ENCODE measurements at regions not wholly inside any gene's neighbourhood (a gene's known extent, or its start where the extent isn't known, plus 50 kb on each side); places are given as distances from the start of the nearest gene placed in this dataset.

- TF ChIP-seq, protein P1, sequence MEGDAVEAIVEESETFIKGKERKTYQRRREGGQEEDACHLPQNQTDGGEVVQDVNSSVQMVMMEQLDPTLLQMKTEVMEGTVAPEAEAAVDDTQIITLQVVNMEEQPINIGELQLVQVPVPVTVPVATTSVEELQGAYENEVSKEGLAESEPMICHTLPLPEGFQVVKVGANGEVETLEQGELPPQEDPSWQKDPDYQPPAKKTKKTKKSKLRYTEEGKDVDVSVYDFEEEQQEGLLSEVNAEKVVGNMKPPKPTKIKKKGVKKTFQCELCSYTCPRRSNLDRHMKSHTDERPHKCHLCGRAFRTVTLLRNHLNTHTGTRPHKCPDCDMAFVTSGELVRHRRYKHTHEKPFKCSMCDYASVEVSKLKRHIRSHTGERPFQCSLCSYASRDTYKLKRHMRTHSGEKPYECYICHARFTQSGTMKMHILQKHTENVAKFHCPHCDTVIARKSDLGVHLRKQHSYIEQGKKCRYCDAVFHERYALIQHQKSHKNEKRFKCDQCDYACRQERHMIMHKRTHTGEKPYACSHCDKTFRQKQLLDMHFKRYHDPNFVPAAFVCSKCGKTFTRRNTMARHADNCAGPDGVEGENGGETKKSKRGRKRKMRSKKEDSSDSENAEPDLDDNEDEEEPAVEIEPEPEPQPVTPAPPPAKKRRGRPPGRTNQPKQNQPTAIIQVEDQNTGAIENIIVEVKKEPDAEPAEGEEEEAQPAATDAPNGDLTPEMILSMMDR (IDR thresholded peaks at IDR 0.05 in 4 of 5, conservative IDR thresholded peaks at IDR 0.05 in 1 of 5), result no peak
- TF ChIP-seq POLR2A (IDR thresholded peaks at IDR 0.05), result no peak
These were observed 190.7 kb downstream of the CD47 start for GRCh38 chr3:107899990-107900651.

Data from gastrocnemius medialis (tissue), 4 donors.